ENCODE measurements at regions not wholly inside any gene's neighbourhood (a gene's known extent, or its start where the extent isn't known, plus 50 kb on each side); places are given as distances from the start of the nearest gene placed in this dataset.

- Histone ChIP-seq H3K27ac (ENCODE audit: low read length, poor library complexity, severe bottlenecking) (no peak overlapping the region), H2AK5ac (ENCODE audit: low read length, severe bottlenecking) (no peak overlapping the region), H3K4ac (ENCODE audit: low read depth in 1 of 2, low read length in 2 of 2) (no peak overlapping the region), H3K27me3 (ENCODE audit: control insufficient read depth in 1 of 2, insufficient read depth in 1 of 2, low read length in 2 of 2) (no peaks in the 10 kb centered on the region), H2BK5ac (ENCODE audit: low read depth, low read length, poor library complexity, severe bottlenecking) (no peak overlapping the region), H4K91ac (ENCODE audit: low read length) (no peak overlapping the region), H3K18ac (ENCODE audit: low read depth in 1 of 2, low read length in 2 of 2) (no peak overlapping the region), H3K4me3 (ENCODE audit: insufficient read depth in 1 of 2, low read depth in 1 of 2, low read length in 2 of 2) (no peak overlapping the region), H2BK12ac (ENCODE audit: low read length in 2 of 2) (no peak overlapping the region), H3K36me3 (ENCODE audit: control insufficient read depth in 1 of 2, insufficient read depth in 2 of 2, low read depth in 1 of 2, low read length in 2 of 2) (no peaks in the 10 kb centered on the region), H2BK15ac (ENCODE audit: low read depth, poor library complexity, severe bottlenecking) (no peak overlapping the region), H3K4me1 (ENCODE audit: control insufficient read depth, insufficient read depth, low read depth, low read length) (no peaks in the 10 kb centered on the region), H2BK120ac (ENCODE audit: low read depth, low read length) (no peak overlapping the region), H3K79me1 (replicated peaks; ENCODE audit: low read length, poor library complexity, severe bottlenecking) (no peaks in the 10 kb centered on the region), H3K9ac (ENCODE audit: low read length) (no peak overlapping the region), H3K4me2 (ENCODE audit: low read length, poor library complexity, severe bottlenecking) (no peak overlapping the region), H3K14ac (ENCODE audit: low read length in 2 of 2) (no peak overlapping the region), H2AFZ (ENCODE audit: low read depth, low read length) (no peak overlapping the region), H4K8ac (ENCODE audit: low read length) (no peak overlapping the region), H3K23ac (ENCODE audit: low read length in 2 of 2) (no peak overlapping the region), H3K9me3 (ENCODE audit: control insufficient read depth, low read length) (no peaks in the 10 kb centered on the region)
- WGBS, result 49% methylated on average over 3 of the region's 3 CpGs
- no peak for DNase-seq
Observed at GRCh38 chr18:78831603-78832002, 148.0 kb upstream of the SALL3 start.

GRCh38 chr18:78833833-78834232 is 145.8 kb upstream of the SALL3 start:
- Histone ChIP-seq H3K36me3 (ENCODE audit: control insufficient read depth in 1 of 2, insufficient read depth in 2 of 2, low read depth in 1 of 2, low read length in 2 of 2) (no peaks in the 10 kb centered on the region), H2AFZ (ENCODE audit: low read depth, low read length) (no peak overlapping the region), H4K8ac (ENCODE audit: low read length) (no peak overlapping the region), H2AK5ac (ENCODE audit: low read length, severe bottlenecking) (no peak overlapping the region), H3K4ac (ENCODE audit: low read depth in 1 of 2, low read length in 2 of 2) (no peak overlapping the region), H2BK15ac (ENCODE audit: low read depth, poor library complexity, severe bottlenecking) (no peak overlapping the region), H2BK12ac (ENCODE audit: low read length in 2 of 2) (no peak overlapping the region), H2BK120ac (ENCODE audit: low read depth, low read length) (no peak overlapping the region), H3K14ac (ENCODE audit: low read length in 2 of 2) (no peak overlapping the region), H3K18ac (ENCODE audit: low read depth in 1 of 2, low read length in 2 of 2) (no peak overlapping the region), H3K4me1 (ENCODE audit: control insufficient read depth, insufficient read depth, low read depth, low read length) (no peaks in the 10 kb centered on the region), H3K27me3 (ENCODE audit: control insufficient read depth in 1 of 2, insufficient read depth in 1 of 2, low read length in 2 of 2) (no peaks in the 10 kb centered on the region), H2BK5ac (ENCODE audit: low read depth, low read length, poor library complexity, severe bottlenecking) (no peak overlapping the region), H3K4me2 (ENCODE audit: low read length, poor library complexity, severe bottlenecking) (no peak overlapping the region), H3K9ac (ENCODE audit: low read length) (no peak overlapping the region), H3K4me3 (ENCODE audit: insufficient read depth in 1 of 2, low read depth in 1 of 2, low read length in 2 of 2) (no peak overlapping the region), H3K23ac (ENCODE audit: low read length in 2 of 2) (no peak overlapping the region), H3K9me3 (ENCODE audit: control insufficient read depth, low read length) (peaks cover 6% of the 10 kb centered on the region), H3K27ac (ENCODE audit: low read length, poor library complexity, severe bottlenecking) (no peak overlapping the region), H4K91ac (ENCODE audit: low read length) (no peak overlapping the region), H3K79me1 (replicated peaks; ENCODE audit: low read length, poor library complexity, severe bottlenecking) (no peaks in the 10 kb centered on the region)
- 74% methylated on average over 11 of the region's 11 CpGs for WGBS
- DNase-seq, result no peak

- no peaks in the 10 kb centered on the region for H3K4me1 ChIP-seq (ENCODE audit: control insufficient read depth, insufficient read depth, low read depth, low read length)
- no peak overlapping the region for H3K4ac ChIP-seq (ENCODE audit: low read depth in 1 of 2, low read length in 2 of 2)
- no peak overlapping the region for H3K4me3 ChIP-seq (ENCODE audit: insufficient read depth in 1 of 2, low read depth in 1 of 2, low read length in 2 of 2)
- no peak overlapping the region for H2BK12ac ChIP-seq (ENCODE audit: low read length in 2 of 2)
- no peaks in the 10 kb centered on the region for H3K79me1 ChIP-seq (replicated peaks; ENCODE audit: low read length, poor library complexity, severe bottlenecking)
- no peak overlapping the region for H3K23ac ChIP-seq (ENCODE audit: low read length in 2 of 2)
- no peak overlapping the region for H3K27ac ChIP-seq (ENCODE audit: low read length, poor library complexity, severe bottlenecking)
- no peak for DNase-seq
- no peak overlapping the region for H2BK15ac ChIP-seq (ENCODE audit: low read depth, poor library complexity, severe bottlenecking)
- H2BK5ac ChIP-seq (ENCODE audit: low read depth, low read length, poor library complexity, severe bottlenecking), result no peak overlapping the region
- H4K8ac ChIP-seq (ENCODE audit: low read length), result no peak overlapping the region
- no peaks in the 10 kb centered on the region for H3K36me3 ChIP-seq (ENCODE audit: control insufficient read depth in 1 of 2, insufficient read depth in 2 of 2, low read depth in 1 of 2, low read length in 2 of 2)
- H2AFZ ChIP-seq (ENCODE audit: low read depth, low read length), result no peak overlapping the region
- no peak overlapping the region for H2BK120ac ChIP-seq (ENCODE audit: low read depth, low read length)
- H2AK5ac ChIP-seq (ENCODE audit: low read length, severe bottlenecking), result no peak overlapping the region
- H3K9me3 ChIP-seq (ENCODE audit: control insufficient read depth, low read length), result peaks cover 6% of the 10 kb centered on the region
- H3K18ac ChIP-seq (ENCODE audit: low read depth in 1 of 2, low read length in 2 of 2), result no peak overlapping the region
- H3K14ac ChIP-seq (ENCODE audit: low read length in 2 of 2), result no peak overlapping the region
- H4K91ac ChIP-seq (ENCODE audit: low read length), result no peak overlapping the region
- no peak overlapping the region for H3K4me2 ChIP-seq (ENCODE audit: low read length, poor library complexity, severe bottlenecking)
- no peaks in the 10 kb centered on the region for H3K27me3 ChIP-seq (ENCODE audit: control insufficient read depth in 1 of 2, insufficient read depth in 1 of 2, low read length in 2 of 2)
- no peak overlapping the region for H3K9ac ChIP-seq (ENCODE audit: low read length)
- 80% methylated on average over 6 of the region's 6 CpGs for WGBS
Observed at GRCh38 chr18:78836838-78837237, 142.8 kb upstream of the SALL3 start.

GRCh38 chr18:78837754-78838153 is 141.9 kb upstream of the SALL3 start:
- Histone ChIP-seq H2BK12ac (ENCODE audit: low read length in 2 of 2) (no peak overlapping the region), H3K4me2 (ENCODE audit: low read length, poor library complexity, severe bottlenecking) (no peak overlapping the region), H2BK5ac (ENCODE audit: low read depth, low read length, poor library complexity, severe bottlenecking) (no peak overlapping the region), H3K27ac (ENCODE audit: low read length, poor library complexity, severe bottlenecking) (no peak overlapping the region), H2AFZ (ENCODE audit: low read depth, low read length) (no peak overlapping the region), H3K4me3 (ENCODE audit: insufficient read depth in 1 of 2, low read depth in 1 of 2, low read length in 2 of 2) (no peak overlapping the region), H3K23ac (ENCODE audit: low read length in 2 of 2) (no peak overlapping the region), H3K36me3 (ENCODE audit: control insufficient read depth in 1 of 2, insufficient read depth in 2 of 2, low read depth in 1 of 2, low read length in 2 of 2) (no peaks in the 10 kb centered on the region), H3K9me3 (ENCODE audit: control insufficient read depth, low read length) (peaks cover 6% of the 10 kb centered on the region), H4K91ac (ENCODE audit: low read length) (no peak overlapping the region), H3K4ac (ENCODE audit: low read depth in 1 of 2, low read length in 2 of 2) (no peak overlapping the region), H3K9ac (ENCODE audit: low read length) (no peak overlapping the region), H3K14ac (ENCODE audit: low read length in 2 of 2) (no peak overlapping the region), H3K79me1 (replicated peaks; ENCODE audit: low read length, poor library complexity, severe bottlenecking) (no peaks in the 10 kb centered on the region), H3K18ac (ENCODE audit: low read depth in 1 of 2, low read length in 2 of 2) (no peak overlapping the region), H2AK5ac (ENCODE audit: low read length, severe bottlenecking) (no peak overlapping the region), H2BK120ac (ENCODE audit: low read depth, low read length) (no peak overlapping the region), H2BK15ac (ENCODE audit: low read depth, poor library complexity, severe bottlenecking) (no peak overlapping the region), H3K27me3 (ENCODE audit: control insufficient read depth in 1 of 2, insufficient read depth in 1 of 2, low read length in 2 of 2) (no peaks in the 10 kb centered on the region), H3K4me1 (ENCODE audit: control insufficient read depth, insufficient read depth, low read depth, low read length) (no peaks in the 10 kb centered on the region), H4K8ac (ENCODE audit: low read length) (no peak overlapping the region)
- DNase-seq, result no peak
- 84% methylated on average over 10 of the region's 14 CpGs for WGBS

All from mesenchymal stem cell (in vitro differentiated cells and primary cell).